Aorta (tissue), 5 donors: ENCODE measurements at regions not wholly inside any gene's neighbourhood (a gene's known extent, or its start where the extent isn't known, plus 50 kb on each side); places are given as distances from the start of the nearest gene placed in this dataset.

Experiments
- ATAC-seq: fragments of 200-7000 bp; cut with Tn5 transposase; one replicate; pipeline ENCODE4 v1.9.1; 2022; ENCODE audit warnings: moderate library complexity; ENCODE audit not compliant: low FRiP score
- DNase-seq, 2 donors: peaks; one replicate each; pipeline ENCODE4 v3.0.0-alpha.2; 2020
- H3K27ac ChIP-seq, 2 donors: one replicate each; pipeline ENCODE4 v1.5.1; 2013; ENCODE audit warnings: low read length in 2 of 2, mild to moderate bottlenecking in 2 of 2, moderate library complexity in 2 of 2, control low read depth in 1 of 2, inconsistent platforms in 1 of 2, low read depth in 1 of 2
- H3K27me3 ChIP-seq, 2 donors: one replicate each; pipeline ENCODE4 v1.6.1; 2013; ENCODE audit warnings: control low read depth in 1 of 2, low read length in 1 of 2, mild to moderate bottlenecking in 1 of 2, moderate library complexity in 1 of 2; ENCODE audit not compliant: insufficient read depth in 2 of 2, control insufficient read depth in 1 of 2
- H3K36me3 ChIP-seq, 2 donors: one replicate each; pipeline ENCODE4 v1.6.1; 2013; ENCODE audit warnings: control low read depth in 1 of 2, low read length in 1 of 2, mild to moderate bottlenecking in 1 of 2; ENCODE audit not compliant: insufficient read depth in 2 of 2, control insufficient read depth in 1 of 2
- H3K4me1 ChIP-seq, 2 donors: one replicate each; pipeline ENCODE4 v1.6.1; 2013; ENCODE audit warnings: low read length in 2 of 2, control low read depth in 1 of 2, mild to moderate bottlenecking in 1 of 2, moderate library complexity in 1 of 2; ENCODE audit not compliant: insufficient read depth in 2 of 2, control insufficient read depth in 1 of 2
- H3K4me3 ChIP-seq, 2 donors: one replicate each; pipeline ENCODE4 v1.5.1; 2013; ENCODE audit warnings: low read length in 2 of 2, control low read depth in 1 of 2, mild to moderate bottlenecking in 1 of 2
- H3K9me3 ChIP-seq: one replicate; pipeline ENCODE4 v1.6.1; 2013; ENCODE audit warnings: mild to moderate bottlenecking, low read length; ENCODE audit not compliant: control insufficient read depth
- WGBS, 2 donors: extraction: QIAGEN DNeasy Blood & Tissue Kit; methylation state at CpG; one replicate each; pipeline ENCODE4 v1.1.7; 2013; 5-methylcytosine and 5-hydroxymethylcytosine counted together
- intact Hi-C, 2 donors: fragments of 100-400 bp; cut with DNase I; formaldehyde crosslinking; loops; one replicate each; pipeline versions ENCODE4 v1.14.2 to v1.15.0; 2022
- donor health status: healthy with polysubstance abuse.
- donor health status: Bipolar disorder and iron deficiency.
- donor health status: DM: no; HTN: no; CAD: no.
- donor health status: DM: no; HTN: no; CAD: no.
- donor health status: DM: yes; HTN: yes; CAD: no.

DNA sequence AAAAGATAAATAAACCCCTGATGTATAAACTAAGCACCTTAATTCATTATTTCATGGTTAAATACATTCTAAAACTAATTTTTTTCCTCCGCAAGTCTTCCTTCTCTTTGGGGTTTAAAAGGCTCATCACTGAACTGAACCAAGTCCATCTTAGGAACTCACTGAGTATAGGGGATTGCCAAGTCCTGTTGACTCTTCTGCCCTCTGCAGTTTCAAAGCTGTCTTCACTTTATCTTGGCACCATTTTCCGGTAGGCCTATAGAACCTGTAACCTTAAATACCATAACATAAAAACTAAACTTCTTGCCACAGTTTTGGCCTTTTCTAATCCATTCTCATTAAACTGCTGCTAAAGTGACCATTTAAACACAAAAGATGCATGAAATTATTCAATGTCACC is 66.5 kb upstream of the USPL1 start:
- H3K36me3 ChIP-seq, result no peaks in the 10 kb centered on the region
- no peaks in the 10 kb centered on the region for H3K27me3 ChIP-seq
- no peak overlapping the region for H3K27ac ChIP-seq
- no peaks in the 10 kb centered on the region for H3K9me3 ChIP-seq
- intact Hi-C loops, result no loop called here
- DNase-seq (no peak), ATAC-seq (no peak)
- H3K4me3 ChIP-seq, result no peak overlapping the region
- 82 to 87% methylated on average over 2 of the region's 2 CpGs for WGBS, 2 donors
- no peaks in the 10 kb centered on the region for H3K4me1 ChIP-seq

DNA sequence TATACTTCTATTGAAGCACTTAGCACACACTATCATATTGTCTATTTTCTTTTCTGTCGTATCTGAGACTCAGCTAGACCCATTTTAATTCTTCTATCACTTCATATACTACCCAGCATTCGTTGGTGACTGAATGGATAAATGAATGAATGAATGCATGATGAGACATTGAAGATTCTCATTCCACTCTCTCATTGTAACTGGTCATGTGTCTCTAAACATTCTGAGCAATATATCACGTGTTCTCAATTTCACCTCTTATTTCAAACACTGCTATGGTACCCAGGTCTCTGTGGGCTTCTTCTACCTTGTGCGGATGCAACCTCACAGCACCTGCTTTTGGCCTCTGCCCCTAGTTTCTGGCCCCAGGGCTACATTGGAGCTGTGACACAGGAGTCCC is 65.2 kb upstream of the USPL1 start:
- intact Hi-C loops, result no loop called here
- ATAC-seq (no peak), DNase-seq (no peak)
- Histone ChIP-seq H3K27ac (no peak overlapping the region), H3K9me3 (no peaks in the 10 kb centered on the region), H3K27me3 (no peaks in the 10 kb centered on the region), H3K4me1 (no peaks in the 10 kb centered on the region), H3K4me3 (no peak overlapping the region), H3K36me3 (no peaks in the 10 kb centered on the region)
- WGBS, 2 donors, result 91% methylated on average over 4 of the region's 4 CpGs

GRCh38 chr13:30559274-30559673 is 58.4 kb upstream of the USPL1 start:
- H3K4me3 ChIP-seq, result no peak overlapping the region
- no peaks in the 10 kb centered on the region for H3K27me3 ChIP-seq
- 90 to 91% methylated on average over 4 of the region's 4 CpGs for WGBS, 2 donors
- ATAC-seq, result no peak
- DNase-seq, result no peak
- H3K4me1 ChIP-seq, result no peaks in the 10 kb centered on the region
- H3K36me3 ChIP-seq, result no peaks in the 10 kb centered on the region
- intact Hi-C loops, result no loop called here
- no peak overlapping the region for H3K27ac ChIP-seq
- H3K9me3 ChIP-seq, result no peaks in the 10 kb centered on the region

GRCh38 chr13:30560212-30560611 is 57.5 kb upstream of the USPL1 start:
- H3K9me3 ChIP-seq, result no peaks in the 10 kb centered on the region
- no peaks in the 10 kb centered on the region for H3K4me1 ChIP-seq
- intact Hi-C loops, result no loop called here
- no peak overlapping the region for H3K4me3 ChIP-seq
- 81 to 85% methylated on average over 6 of the region's 6 CpGs for WGBS, 2 donors
- no peak overlapping the region for H3K27ac ChIP-seq
- no peaks in the 10 kb centered on the region for H3K36me3 ChIP-seq
- H3K27me3 ChIP-seq, result no peaks in the 10 kb centered on the region
- DNase-seq (no peak), ATAC-seq (no peak)

GRCh38 chr13:30561511-30561910 is 56.2 kb upstream of the USPL1 start:
- WGBS, 2 donors, result 86 to 93% methylated on average over 4 of the region's 4 CpGs

GRCh38 chr13:30564489-30564888 is 53.2 kb upstream of the USPL1 start:
- no peak for DNase-seq
- Histone ChIP-seq H3K9me3 (no peaks in the 10 kb centered on the region), H3K4me1 (no peaks in the 10 kb centered on the region), H3K27me3 (no peaks in the 10 kb centered on the region), H3K36me3 (no peaks in the 10 kb centered on the region), H3K4me3 (no peak overlapping the region), H3K27ac (no peak overlapping the region)
- WGBS, 2 donors, result 78 to 90% methylated on average over 2 of the region's 2 CpGs
- no peak for ATAC-seq
- intact Hi-C loops, result no loop called here

More at GRCh38 chr13:30561511-30561910, 56.2 kb upstream of the USPL1 start:
- H3K36me3 ChIP-seq, result no peaks in the 10 kb centered on the region
- DNase-seq, result no peak
- intact Hi-C loops, result no loop called here
- H3K4me3 ChIP-seq, result no peak overlapping the region
- no peak for ATAC-seq
- no peaks in the 10 kb centered on the region for H3K9me3 ChIP-seq
- no peak overlapping the region for H3K27ac ChIP-seq
- no peaks in the 10 kb centered on the region for H3K27me3 ChIP-seq
- no peaks in the 10 kb centered on the region for H3K4me1 ChIP-seq

DNA sequence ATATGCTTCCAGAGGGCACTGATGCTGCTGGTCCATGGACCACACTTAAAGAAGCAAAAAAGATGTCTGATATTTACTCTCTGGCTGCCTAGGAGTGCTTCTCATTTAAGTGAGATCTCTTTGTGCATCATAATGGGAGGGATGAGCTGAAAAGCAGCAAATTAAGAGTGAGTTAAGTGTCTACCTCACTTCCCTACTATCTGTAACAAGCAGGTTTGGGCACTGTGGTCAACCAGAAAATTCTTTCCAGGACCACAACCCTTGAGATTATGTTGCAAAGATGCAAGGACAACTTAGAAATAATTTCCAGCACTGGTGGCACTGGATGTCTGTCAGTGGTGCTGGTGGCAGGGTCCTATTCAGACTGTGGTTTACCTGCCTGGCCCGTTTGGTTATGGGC is 52.1 kb upstream of the USPL1 start:
- Histone ChIP-seq H3K4me3 (no peak overlapping the region), H3K9me3 (no peaks in the 10 kb centered on the region), H3K36me3 (no peaks in the 10 kb centered on the region), H3K27ac (no peak overlapping the region), H3K27me3 (no peaks in the 10 kb centered on the region), H3K4me1 (no peaks in the 10 kb centered on the region)
- DNase-seq (no peak), ATAC-seq (no peak)
- WGBS, 2 donors, result 89 to 93% methylated on average over 1 of the region's 1 CpG
- intact Hi-C loops, result no loop called here

DNA sequence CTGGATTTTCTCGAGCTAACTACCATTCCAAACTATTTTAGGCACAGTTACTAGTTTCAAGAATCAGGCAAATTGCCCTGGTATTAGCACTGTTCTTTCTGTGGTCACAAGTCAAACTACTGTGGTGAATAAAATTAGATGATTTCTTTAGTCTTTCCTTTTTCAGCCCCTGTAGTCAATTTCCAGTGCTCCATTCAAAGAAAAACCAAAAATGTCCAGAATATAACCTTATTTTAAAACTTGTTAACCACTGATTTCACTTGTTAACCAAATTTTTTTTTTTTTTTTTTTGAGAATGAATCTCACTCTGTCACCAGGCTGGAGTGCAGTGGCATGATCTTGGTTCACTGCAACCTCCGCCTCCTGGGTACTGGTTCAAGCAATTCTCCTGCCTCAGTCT is 50.6 kb upstream of the USPL1 start:
- WGBS, 2 donors, result 50% methylated on average over 2 of the region's 2 CpGs

More for the DNA sequence above, 50.6 kb upstream of the USPL1 start:
- Histone ChIP-seq H3K36me3 (no peaks in the 10 kb centered on the region), H3K9me3 (no peaks in the 10 kb centered on the region), H3K4me1 (no peaks in the 10 kb centered on the region), H3K4me3 (no peak overlapping the region), H3K27ac (no peak overlapping the region), H3K27me3 (no peaks in the 10 kb centered on the region)
- intact Hi-C loops, result no loop called here
- DNase-seq (no peak), ATAC-seq (no peak)
